Right lobe of liver (tissue), 6 donors: ENCODE measurements at regions not wholly inside any gene's neighbourhood (a gene's known extent, or its start where the extent isn't known, plus 50 kb on each side); places are given as distances from the start of the nearest gene placed in this dataset.

Experiments
- ATAC-seq, 4 donors: fragments of 200-7000 bp; cut with Tn5 transposase; one replicate each; pipeline ENCODE4 v1.9.1; 2020; ENCODE audit warnings: mild to moderate bottlenecking in 4 of 4, moderate library complexity in 4 of 4
- DNase-seq, 3 donors: peaks; one replicate each; pipeline ENCODE4 v3.0.0-alpha.2; 2020
- H3K27ac ChIP-seq, 3 donors: fragments of 200-600 bp; one replicate each; pipeline ENCODE4 v1.8.0; 2022
- H3K27me3 ChIP-seq, 2 donors: fragments of 200-600 bp; one replicate each; pipeline ENCODE4 v1.8.0; 2022
- H3K36me3 ChIP-seq, 4 donors: fragments of 200-600 bp; sonication (generic) in 1 of 4; one replicate each; pipeline versions ENCODE4 v1.5.1 to v1.8.0; 2017 to 2022; ENCODE audit warnings: control low read depth in 1 of 4
- H3K4me1 ChIP-seq, 4 donors: fragments of 200-600 bp; sonication (generic) in 1 of 4; one replicate each; pipeline versions ENCODE4 v1.5.1 to v1.8.0; 2017 to 2022; ENCODE audit warnings: control low read depth in 1 of 4
- H3K4me3 ChIP-seq, 3 donors: fragments of 200-600 bp; one replicate each; pipeline ENCODE4 v1.8.0; 2022
- H3K9me3 ChIP-seq, 4 donors: fragments of 200-600 bp; sonication (generic) in 1 of 4; one replicate each; pipeline versions ENCODE4 v1.5.1 to v1.8.0; 2017 to 2022; ENCODE audit warnings: control low read depth in 1 of 4
- POLR2A ChIP-seq: fragments of 450-650 bp; IDR thresholded peaks from one replicate; pipeline ENCODE4 v1.6.1; 2017; ENCODE audit warnings: antibody characterized with exemption, mild to moderate bottlenecking
- WGBS: methylation state at CpG from one replicate; pipeline ENCODE4 v1.1.6; 2018; ENCODE audit warnings: low coverage, low lambda C conversion rate; ENCODE audit not compliant: insufficient coverage; ENCODE audit errors: missing lambda C conversion rate; 5-methylcytosine and 5-hydroxymethylcytosine counted together
- intact Hi-C, 2 donors: fragments of 100-400 bp; cut with DNase I; formaldehyde crosslinking; loops; one replicate each; pipeline versions ENCODE4 v1.11.2 to v1.14.1; 2022
- TF ChIP-seq, protein P1 (sequence below), 4 donors: fragments of 200-600 bp in 3 of 4; fragments of 450-650 bp in 1 of 4; IDR thresholded peaks; one replicate each; pipeline versions ENCODE4 v1.5.1 to v1.8.0; 2016 to 2022; ENCODE audit warnings: antibody characterized with exemption in 4 of 4, mild to moderate bottlenecking in 2 of 4
- donor health status: DM: no; HTN: yes; CAD: no.
- donor health status: DM: no; HTN: no; CAD: no.
- donor health status: DM: no; HTN: no; CAD: no.
- donor health status: DM: no; HTN: yes; CAD: no.
- donor health status: DM: no; HTN: yes; CAD: no.

DNA sequence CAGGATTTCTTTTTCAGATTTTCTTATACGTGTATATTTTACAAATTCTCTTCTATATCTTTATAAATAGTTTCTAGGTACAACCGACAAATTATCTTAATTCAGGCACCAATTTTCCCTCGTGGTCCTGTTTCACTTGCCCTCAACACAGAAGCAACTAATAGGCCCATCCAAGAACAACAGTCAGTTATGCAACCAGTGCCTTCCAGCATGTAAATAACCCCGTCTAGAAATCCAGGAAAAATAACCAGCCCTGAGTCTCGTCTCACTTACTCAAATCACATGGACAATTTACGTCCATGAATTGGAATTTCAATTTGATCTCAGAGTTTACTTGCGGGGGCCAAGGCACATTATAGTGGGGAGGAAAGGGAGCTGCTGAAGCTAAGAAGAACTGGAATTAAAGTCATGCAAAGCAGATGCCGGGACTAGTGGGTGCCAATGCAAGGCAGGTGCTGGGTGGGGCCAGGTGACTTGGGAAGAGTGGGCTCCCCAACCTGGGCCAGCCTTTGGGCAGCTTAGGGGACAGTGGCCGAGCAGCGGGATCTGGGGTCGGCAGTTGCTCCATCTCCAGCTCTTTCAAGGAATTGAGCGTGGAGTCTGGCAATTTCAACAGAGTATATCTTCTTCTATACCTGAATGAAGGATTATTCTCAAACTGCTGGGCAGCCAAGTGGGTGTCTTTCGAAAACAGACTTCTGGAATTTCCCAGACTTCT is 121.7 kb downstream of the EDN3 start:
- 55% methylated on average over 8 of the region's 13 CpGs for WGBS
- intact Hi-C loops, result no loop called here
- Histone ChIP-seq H3K9me3 (no peaks in the 10 kb centered on the region), H3K4me1 (no peaks in the 10 kb centered on the region), H3K4me3 (no peak overlapping the region), H3K36me3 (no peaks in the 10 kb centered on the region), H3K27ac (no peak overlapping the region), H3K27me3 (no peaks in the 10 kb centered on the region)
- DNase-seq (no peak), ATAC-seq (no peak)
- TF ChIP-seq, protein P1, sequence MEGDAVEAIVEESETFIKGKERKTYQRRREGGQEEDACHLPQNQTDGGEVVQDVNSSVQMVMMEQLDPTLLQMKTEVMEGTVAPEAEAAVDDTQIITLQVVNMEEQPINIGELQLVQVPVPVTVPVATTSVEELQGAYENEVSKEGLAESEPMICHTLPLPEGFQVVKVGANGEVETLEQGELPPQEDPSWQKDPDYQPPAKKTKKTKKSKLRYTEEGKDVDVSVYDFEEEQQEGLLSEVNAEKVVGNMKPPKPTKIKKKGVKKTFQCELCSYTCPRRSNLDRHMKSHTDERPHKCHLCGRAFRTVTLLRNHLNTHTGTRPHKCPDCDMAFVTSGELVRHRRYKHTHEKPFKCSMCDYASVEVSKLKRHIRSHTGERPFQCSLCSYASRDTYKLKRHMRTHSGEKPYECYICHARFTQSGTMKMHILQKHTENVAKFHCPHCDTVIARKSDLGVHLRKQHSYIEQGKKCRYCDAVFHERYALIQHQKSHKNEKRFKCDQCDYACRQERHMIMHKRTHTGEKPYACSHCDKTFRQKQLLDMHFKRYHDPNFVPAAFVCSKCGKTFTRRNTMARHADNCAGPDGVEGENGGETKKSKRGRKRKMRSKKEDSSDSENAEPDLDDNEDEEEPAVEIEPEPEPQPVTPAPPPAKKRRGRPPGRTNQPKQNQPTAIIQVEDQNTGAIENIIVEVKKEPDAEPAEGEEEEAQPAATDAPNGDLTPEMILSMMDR (IDR thresholded peaks at IDR 0.05), result no peak
- no peak for TF ChIP-seq POLR2A

DNA sequence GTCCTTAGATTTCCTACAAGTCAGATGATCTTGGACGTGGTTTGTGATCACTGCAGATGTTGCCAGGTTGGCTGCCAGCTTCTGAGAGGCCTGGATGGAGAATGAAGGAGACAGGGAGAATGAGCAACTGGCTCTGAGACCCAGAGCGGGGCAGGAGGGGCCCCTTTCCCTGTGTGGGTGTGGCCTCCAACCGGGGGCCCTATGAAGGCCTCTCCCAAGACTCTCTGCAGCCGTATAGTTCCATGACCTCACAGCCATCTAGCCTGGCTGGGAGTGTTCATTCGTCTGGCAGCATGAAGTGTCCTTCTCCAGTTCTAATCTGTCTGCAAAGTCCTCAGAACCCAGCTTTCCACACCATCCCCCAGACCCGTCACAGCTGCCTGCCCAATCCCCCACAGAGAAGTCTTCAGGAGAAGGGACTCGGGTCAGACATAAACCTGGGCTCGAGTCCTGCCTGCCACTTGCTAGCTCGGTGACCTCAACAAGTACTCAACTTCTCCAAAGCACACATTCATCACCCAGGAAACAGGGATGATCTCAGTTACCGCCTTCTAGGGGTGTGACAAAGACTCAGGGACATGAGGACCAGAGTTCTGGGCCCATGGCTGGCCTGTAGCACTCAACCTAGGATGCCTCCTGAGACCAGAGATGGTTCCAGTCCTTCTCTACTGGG is 122.6 kb downstream of the EDN3 start:
- 44% methylated on average over 4 of the region's 10 CpGs for WGBS
- H3K27me3 ChIP-seq, result no peaks in the 10 kb centered on the region
- no peak overlapping the region for H3K4me3 ChIP-seq
- no peak overlapping the region for H3K27ac ChIP-seq
- intact Hi-C loops, result no loop called here
- TF ChIP-seq, protein P1 (IDR thresholded peaks at IDR 0.05), result no peak
- TF ChIP-seq POLR2A, result no peak
- DNase-seq (no peak), ATAC-seq (no peak)
- no peaks in the 10 kb centered on the region for H3K9me3 ChIP-seq
- H3K4me1 ChIP-seq, result no peaks in the 10 kb centered on the region
- no peaks in the 10 kb centered on the region for H3K36me3 ChIP-seq

DNA sequence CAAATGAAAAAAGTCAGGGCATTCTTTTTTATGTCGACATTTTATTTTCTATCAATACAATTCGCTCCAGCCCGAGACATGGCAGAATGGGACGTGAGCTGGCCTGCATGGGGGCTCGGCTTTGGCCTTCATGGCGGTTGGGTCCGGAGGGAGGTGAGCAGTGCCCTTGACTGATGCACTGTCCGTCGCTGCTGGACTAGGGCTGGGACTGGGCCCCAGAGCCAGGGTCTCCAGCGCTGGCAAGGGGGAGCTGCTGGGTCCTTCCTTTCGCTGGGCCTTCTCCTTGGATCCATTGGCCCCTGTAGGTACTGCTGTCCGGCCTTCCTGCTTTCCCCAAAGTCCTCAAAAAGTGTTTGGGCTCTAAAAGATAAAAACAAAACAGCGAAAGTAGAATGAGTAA is 124.6 kb downstream of the EDN3 start:
- no peak for DNase-seq
- TF ChIP-seq, protein P1 (IDR thresholded peaks at IDR 0.05), result no peak
- TF ChIP-seq POLR2A, result no peak
- intact Hi-C loops, result no loop called here
- H3K4me3 ChIP-seq, result no peak overlapping the region
- H3K4me1 ChIP-seq, result no peaks in the 10 kb centered on the region
- 69% methylated on average over 11 of the region's 13 CpGs for WGBS
- no peaks in the 10 kb centered on the region for H3K9me3 ChIP-seq
- no peak for ATAC-seq
- no peaks in the 10 kb centered on the region for H3K36me3 ChIP-seq
- H3K27ac ChIP-seq, result no peak overlapping the region
- no peaks in the 10 kb centered on the region for H3K27me3 ChIP-seq

GRCh38 chr20:59425572-59425971 is 125.2 kb downstream of the EDN3 start:
- H3K27me3 ChIP-seq, result no peaks in the 10 kb centered on the region
- ATAC-seq (no peak), DNase-seq (no peak)
- intact Hi-C loops, result no loop called here
- H3K4me1 ChIP-seq, result no peaks in the 10 kb centered on the region
- no peaks in the 10 kb centered on the region for H3K9me3 ChIP-seq
- no peak overlapping the region for H3K4me3 ChIP-seq
- TF ChIP-seq, protein P1 (IDR thresholded peaks at IDR 0.05), result no peak
- TF ChIP-seq POLR2A, result no peak
- no peaks in the 10 kb centered on the region for H3K36me3 ChIP-seq
- H3K27ac ChIP-seq, result no peak overlapping the region
- 81% methylated on average over 4 of the region's 5 CpGs for WGBS
